GM13976 (cell line): ENCODE measurements at regions not wholly inside any gene's neighbourhood (a gene's known extent, or its start where the extent isn't known, plus 50 kb on each side); places are given as distances from the start of the nearest gene placed in this dataset.

Experiments used
- DNase-seq: peaks from one replicate; pipeline ENCODE4 v3.0.0; 2012; ENCODE audit warnings: low spot score
- CTCF ChIP-seq: IDR thresholded peaks from 2 replicates; pipeline ENCODE4 v1.5.1; 2012; ENCODE audit warnings: borderline replicate concordance, mild to moderate bottlenecking; ENCODE audit not compliant: insufficient read depth; ENCODE audit errors: extremely low read depth, missing control alignments, control extremely low read depth
- in situ Hi-C: fragments of 300-500 bp; cut with MboI; formaldehyde crosslinking; loops from one replicate; pipeline ENCODE4 v1.12.0; 2022; ENCODE audit warnings: low sequenced_read_pairs, mixed read lengths, inconsistent platforms; ENCODE audit not compliant: unreplicated experiment

- DNase-seq = no peak
- TF ChIP-seq CTCF = no peak
- in situ Hi-C loops = no loop called here
Observed at GRCh38 chr6:1126036-1126435, 185.9 kb upstream of the FOXQ1 start.

GRCh38 chr6:1125297-1125696 is 186.6 kb upstream of the FOXQ1 start:
- DNase-seq = no peak
- TF ChIP-seq CTCF = no peak
- in situ Hi-C loops = no loop called here

- in situ Hi-C loops = no loop called here
- DNase-seq = no peak
- TF ChIP-seq CTCF = no peak
Observed at GRCh38 chr6:1124885-1125284, 187.0 kb upstream of the FOXQ1 start.

- DNase-seq = no peak
- in situ Hi-C loops = no loop called here
- no peak for TF ChIP-seq CTCF
Observed at GRCh38 chr6:1123386-1124375, 188.2 kb upstream of the FOXQ1 start.

GRCh38 chr6:1122083-1122482 is 189.8 kb upstream of the FOXQ1 start:
- in situ Hi-C loops = no loop called here
- DNase-seq = no peak

GRCh38 chr6:1118287-1118647 is 193.6 kb upstream of the FOXQ1 start:
- no peak for TF ChIP-seq CTCF
- in situ Hi-C loops = no loop called here
- no peak for DNase-seq

More at GRCh38 chr6:1122083-1122482, 189.8 kb upstream of the FOXQ1 start:
- no peak for TF ChIP-seq CTCF
